OCI-LY7 (cell line): ENCODE measurements at regions not wholly inside any gene's neighbourhood (a gene's known extent, or its start where the extent isn't known, plus 50 kb on each side); places are given as distances from the start of the nearest gene placed in this dataset.

ENCODE experiments used
- BruUV-seq: library from RNA; stranded (reverse); fragments of 400-500 nt; replicated peaks from 2 replicates; lab custom pipeline; 2021; lab: Mats Ljungman, UMichigan
- CTCF ChIA-PET: fragments of 300-600 bp; sonication (Branson Sonifier 250); formaldehyde crosslinking; loops from one replicate; lab custom pipeline; 2022; ENCODE audit warnings: antibody characterized with exemption; ENCODE audit not compliant: unreplicated experiment; lab: Charles Lee
- POLR2A ChIA-PET: fragments of 300-600 bp; sonication (Branson Sonifier 250); formaldehyde crosslinking; loops from one replicate; lab custom pipeline; 2022; ENCODE audit warnings: antibody characterized with exemption; lab: Charles Lee
- DNase-seq: peaks from one replicate; pipeline ENCODE4 v3.0.0-alpha.2; 2015; ENCODE audit warnings: low spot score
- H2AFZ ChIP-seq: fragments of 200-600 bp; sonication (generic), shearing (Covaris generic); 2 replicates; pipeline ENCODE4 v1.6.1; 2014; ENCODE audit warnings: mild to moderate bottlenecking, antibody characterized with exemption, low read length, moderate library complexity
- H3K27ac ChIP-seq: fragments of 200-600 bp; sonication (generic); 2 replicates; pipeline ENCODE4 v1.5.1; 2014; ENCODE audit warnings: mixed run types, low read depth, mild to moderate bottlenecking, moderate library complexity, low read length, inconsistent platforms; ENCODE audit not compliant: poor library complexity, severe bottlenecking
- H3K36me3 ChIP-seq: fragments of 200-600 bp; sonication (generic); 2 replicates; pipeline ENCODE4 v1.6.1; 2014; ENCODE audit warnings: mild to moderate bottlenecking, antibody characterized with exemption, low read length, moderate library complexity, mixed read lengths; ENCODE audit not compliant: insufficient read depth
- H3K4me1 ChIP-seq: fragments of 200-600 bp; sonication (generic); 2 replicates; pipeline ENCODE4 v1.5.1; 2014; ENCODE audit warnings: mild to moderate bottlenecking, low read length; ENCODE audit not compliant: insufficient read depth, poor library complexity, severe bottlenecking
- H3K4me2 ChIP-seq: fragments of 200-600 bp; sonication (generic); 2 replicates; pipeline ENCODE4 v1.6.1; 2014; ENCODE audit warnings: mild to moderate bottlenecking, low read length
- H3K4me3 ChIP-seq: fragments of 200-600 bp; sonication (generic); 2 replicates; pipeline ENCODE4 v1.5.1; 2014; ENCODE audit warnings: mild to moderate bottlenecking, low read depth, low read length; ENCODE audit not compliant: poor library complexity, severe bottlenecking
- H3K79me2 ChIP-seq: fragments of 200-600 bp; sonication (generic); 2 replicates; pipeline ENCODE4 v1.6.1; 2016; ENCODE audit warnings: low read depth, mild to moderate bottlenecking, low read length, moderate library complexity, mixed read lengths; ENCODE audit not compliant: insufficient read depth
- H3K9me2 ChIP-seq: fragments of 200-600 bp; sonication (generic); 2 replicates; pipeline ENCODE4 v1.6.1; 2016; ENCODE audit warnings: mild to moderate bottlenecking, low read length, mixed read lengths; ENCODE audit not compliant: insufficient read depth
- H3K9me3 ChIP-seq: fragments of 200-600 bp; sonication (generic); 2 replicates; pipeline ENCODE4 v1.6.1; 2014; ENCODE audit warnings: mild to moderate bottlenecking, mixed run types, low read length, mixed read lengths
- H4K20me1 ChIP-seq: fragments of 200-600 bp; sonication (generic); 2 replicates; pipeline ENCODE4 v1.6.1; 2014; ENCODE audit warnings: mild to moderate bottlenecking, antibody characterized with exemption, low read length, moderate library complexity, mixed read lengths; ENCODE audit not compliant: insufficient read depth
- EZH2phosphoT487 ChIP-seq: fragments of 200-600 bp; sonication (generic); IDR thresholded peaks from 2 replicates; pipeline ENCODE4 v1.6.1; 2018; ENCODE audit warnings: low read depth, borderline replicate concordance, mild to moderate bottlenecking, mixed run types, antibody characterized with exemption, low read length, moderate library complexity, mixed read lengths
- intact Hi-C: fragments of 100-400 bp; cut with micrococcal nuclease; formaldehyde crosslinking; loops from one replicate; pipeline ENCODE4 v1.10.0; 2022; ENCODE audit not compliant: unreplicated experiment
- TF ChIP-seq, protein P1 (sequence below): fragments of 200-600 bp; sonication (generic); conservative IDR thresholded peaks from 2 replicates; pipeline ENCODE4 v1.5.1; 2014; ENCODE audit warnings: mild to moderate bottlenecking, antibody characterized with exemption, low read length, moderate library complexity, mixed read lengths

DNA sequence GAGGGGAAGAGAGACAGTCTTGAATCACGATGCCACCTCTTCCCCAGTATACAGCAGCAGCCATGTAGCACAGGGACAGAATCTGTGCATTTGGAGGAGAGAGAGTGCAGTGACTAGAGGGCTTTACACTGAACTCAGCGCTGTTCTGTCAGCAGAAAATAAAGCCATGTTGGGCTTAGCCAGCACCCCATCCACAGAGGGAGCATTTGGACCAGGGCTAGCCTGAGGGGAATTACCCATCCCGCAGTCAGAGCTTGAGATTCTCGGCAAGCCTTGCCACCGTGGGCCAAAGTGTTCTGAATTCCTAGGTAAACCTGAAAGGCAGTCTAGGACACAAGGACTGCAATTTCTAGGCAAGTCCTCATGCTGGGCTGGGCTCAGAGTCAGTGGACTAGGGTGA is 120.4 kb upstream of the CNOT2 start:
- Histone ChIP-seq H3K36me3 (no peaks in the 10 kb centered on the region), H3K9me3 (no peaks in the 10 kb centered on the region), H2AFZ (no peak overlapping the region), H3K79me2 (no peaks in the 10 kb centered on the region), H3K9me2 (no peaks in the 10 kb centered on the region), H3K4me3 (no peak overlapping the region), H3K27ac (no peak overlapping the region), H3K4me2 (no peak overlapping the region), H3K4me1 (peaks cover 6% of the 10 kb centered on the region), H4K20me1 (no peaks in the 10 kb centered on the region)
- no TSS peak for BruUV-seq
- intact Hi-C loops: loop anchor here (5.0 kb wide), 1 partner anchor 221 kb away; no protein-coding TSS in a partner anchor
- DNase-seq: no peak
- TF ChIP-seq, protein P1, sequence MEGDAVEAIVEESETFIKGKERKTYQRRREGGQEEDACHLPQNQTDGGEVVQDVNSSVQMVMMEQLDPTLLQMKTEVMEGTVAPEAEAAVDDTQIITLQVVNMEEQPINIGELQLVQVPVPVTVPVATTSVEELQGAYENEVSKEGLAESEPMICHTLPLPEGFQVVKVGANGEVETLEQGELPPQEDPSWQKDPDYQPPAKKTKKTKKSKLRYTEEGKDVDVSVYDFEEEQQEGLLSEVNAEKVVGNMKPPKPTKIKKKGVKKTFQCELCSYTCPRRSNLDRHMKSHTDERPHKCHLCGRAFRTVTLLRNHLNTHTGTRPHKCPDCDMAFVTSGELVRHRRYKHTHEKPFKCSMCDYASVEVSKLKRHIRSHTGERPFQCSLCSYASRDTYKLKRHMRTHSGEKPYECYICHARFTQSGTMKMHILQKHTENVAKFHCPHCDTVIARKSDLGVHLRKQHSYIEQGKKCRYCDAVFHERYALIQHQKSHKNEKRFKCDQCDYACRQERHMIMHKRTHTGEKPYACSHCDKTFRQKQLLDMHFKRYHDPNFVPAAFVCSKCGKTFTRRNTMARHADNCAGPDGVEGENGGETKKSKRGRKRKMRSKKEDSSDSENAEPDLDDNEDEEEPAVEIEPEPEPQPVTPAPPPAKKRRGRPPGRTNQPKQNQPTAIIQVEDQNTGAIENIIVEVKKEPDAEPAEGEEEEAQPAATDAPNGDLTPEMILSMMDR: no peak
- no peak for TF ChIP-seq EZH2phosphoT487
- CTCF ChIA-PET: no interaction called here
- POLR2A ChIA-PET: no interaction called here

DNA sequence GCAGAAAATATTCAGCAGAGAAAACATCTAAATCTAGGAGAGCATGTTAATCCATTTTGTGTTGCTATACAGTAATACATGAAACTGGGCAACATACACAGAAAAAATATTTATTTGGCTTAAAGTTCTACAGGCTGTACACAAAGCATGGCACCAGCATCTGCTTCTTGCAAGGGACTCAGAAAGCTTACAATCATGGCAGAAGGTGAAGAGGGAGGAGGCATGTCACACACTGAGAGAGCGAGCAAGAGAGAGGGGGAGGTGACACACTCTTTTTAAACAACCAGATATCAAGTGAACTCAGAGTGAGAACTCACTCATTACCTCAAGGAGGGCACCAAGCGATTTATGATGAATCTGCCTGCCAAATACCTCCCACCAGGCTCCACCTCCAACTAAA is 94.2 kb upstream of the CNOT2 start:
- Histone ChIP-seq H3K4me1 (no peaks in the 10 kb centered on the region), H3K27ac (no peak overlapping the region), H3K9me2 (no peaks in the 10 kb centered on the region), H3K79me2 (no peaks in the 10 kb centered on the region), H2AFZ (no peak overlapping the region), H3K4me3 (no peak overlapping the region), H3K9me3 (peaks cover 5% of the 10 kb centered on the region; the same call in 1 of the 2 replicates), H3K36me3 (no peaks in the 10 kb centered on the region), H3K4me2 (no peak overlapping the region), H4K20me1 (no peaks in the 10 kb centered on the region)
- ChIA-PET CTCF (no interaction called here), POLR2A (interaction anchor here (0.7 kb wide), 1 partner anchor 197 kb away, joined by 3 read pairs; no protein-coding TSS in a partner anchor)
- TF ChIP-seq, protein P1: no peak
- no peak for TF ChIP-seq EZH2phosphoT487
- intact Hi-C loops: no loop called here
- no peak for DNase-seq
- no TSS peak for BruUV-seq

DNA sequence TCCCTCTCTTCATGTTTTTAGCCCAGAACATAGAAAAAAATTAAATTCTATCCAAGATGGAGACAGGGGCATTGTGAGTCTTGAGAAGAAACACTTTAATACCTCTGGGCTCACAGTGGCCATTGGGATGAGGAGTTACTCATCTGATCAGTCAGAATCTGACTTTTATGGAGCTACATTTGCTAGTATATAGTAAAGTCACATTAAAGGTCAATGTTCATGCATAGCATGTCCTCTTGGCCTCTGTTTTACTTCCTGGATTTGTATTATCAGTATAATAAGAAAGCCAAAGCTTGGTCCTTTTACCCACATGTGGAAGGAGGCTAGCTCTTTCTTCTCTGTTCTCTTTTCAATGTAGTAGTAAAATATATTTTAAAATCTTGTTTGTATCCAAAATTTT is 93.6 kb upstream of the CNOT2 start:
- intact Hi-C loops: no loop called here
- no peaks in the 10 kb centered on the region for H3K79me2 ChIP-seq
- H3K4me1 ChIP-seq: no peaks in the 10 kb centered on the region
- TF ChIP-seq, protein P1: no peak
- no peak for TF ChIP-seq EZH2phosphoT487
- H3K9me2 ChIP-seq: no peaks in the 10 kb centered on the region
- H3K4me2 ChIP-seq: no peak overlapping the region
- H3K27ac ChIP-seq: no peak overlapping the region
- H3K9me3 ChIP-seq: peaks cover 10% of the 10 kb centered on the region; the same call in 1 of the 2 replicates
- DNase-seq: no peak
- ChIA-PET CTCF (no interaction called here), POLR2A (interaction anchor here (0.6 to 1.1 kb wide), 4 partner anchors 22 to 198 kb away, joined by 3 read pairs; no protein-coding TSS in a partner anchor)
- no peaks in the 10 kb centered on the region for H3K36me3 ChIP-seq
- no peaks in the 10 kb centered on the region for H4K20me1 ChIP-seq
- H2AFZ ChIP-seq: no peak overlapping the region
- no TSS peak for BruUV-seq
- H3K4me3 ChIP-seq: no peak overlapping the region
